SU-DHL-6 (cell line): ENCODE measurements at regions not wholly inside any gene's neighbourhood (a gene's known extent, or its start where the extent isn't known, plus 50 kb on each side); places are given as distances from the start of the nearest gene placed in this dataset.

Experiments used
- H2AFZ ChIP-seq: fragments of 200-600 bp; sonication (generic); 2 replicates; pipeline ENCODE4 v1.6.1; 2014; ENCODE audit warnings: low read depth, mild to moderate bottlenecking, moderate library complexity, mixed read lengths, antibody characterized with exemption, low read length; ENCODE audit not compliant: severe bottlenecking
- H3F3A ChIP-seq: fragments of 200-600 bp; shearing (Covaris generic); 2 replicates; pipeline ENCODE4 v1.6.0; 2016; ENCODE audit warnings: antibody characterized with exemption, mild to moderate bottlenecking; ENCODE audit not compliant: insufficient read depth
- H3K27ac ChIP-seq: fragments of 200-600 bp; sonication (generic); 2 replicates; pipeline ENCODE4 v1.5.1; 2016; ENCODE audit warnings: low read depth, mild to moderate bottlenecking, low read length, moderate library complexity, mixed read lengths
- H3K27me3 ChIP-seq: fragments of 200-600 bp; sonication (generic), shearing (Covaris generic); 2 replicates; pipeline ENCODE4 v1.6.0; 2014; ENCODE audit warnings: mild to moderate bottlenecking, low read length
- H3K36me3 ChIP-seq: fragments of 200-600 bp; sonication (generic); 2 replicates; pipeline ENCODE4 v1.6.1; 2014; ENCODE audit warnings: mild to moderate bottlenecking, low read length, mixed read lengths
- H3K4me2 ChIP-seq: fragments of 300-600, 200-600 bp; shearing (Covaris generic), sonication (generic); 2 replicates; pipeline ENCODE4 v1.6.0; 2014; ENCODE audit warnings: low read length, low read depth, mild to moderate bottlenecking; ENCODE audit not compliant: poor library complexity, severe bottlenecking
- H3K4me3 ChIP-seq: fragments of 200-600 bp; sonication (generic); 2 replicates; pipeline ENCODE4 v1.5.1; 2014; ENCODE audit warnings: antibody characterized with exemption, low read length, mild to moderate bottlenecking, mixed read lengths; ENCODE audit not compliant: insufficient read depth, poor library complexity, severe bottlenecking
- H3K79me2 ChIP-seq: fragments of 200-600 bp; sonication (generic); 2 replicates; pipeline ENCODE4 v1.6.1; 2014; ENCODE audit warnings: mild to moderate bottlenecking, low read length, moderate library complexity; ENCODE audit not compliant: insufficient read depth
- H3K9ac ChIP-seq: fragments of 200-600 bp; sonication (generic); 2 replicates; pipeline ENCODE4 v1.7.0; 2014; ENCODE audit warnings: mild to moderate bottlenecking, low read length
- H3K9me2 ChIP-seq: fragments of 200-600 bp; sonication (generic); replicated peaks from 2 replicates; pipeline ENCODE4 v1.6.1; 2014; ENCODE audit warnings: low read length; ENCODE audit not compliant: insufficient read depth
- H3K9me3 ChIP-seq: fragments of 200-600 bp; sonication (generic); 2 replicates; pipeline ENCODE4 v1.6.1; 2014; ENCODE audit warnings: low read length, mixed read lengths; ENCODE audit not compliant: insufficient read depth
- H4K20me1 ChIP-seq: fragments of 200-600 bp; sonication (generic); 2 replicates; pipeline ENCODE4 v1.6.1; 2014; ENCODE audit warnings: low read depth, mild to moderate bottlenecking, antibody characterized with exemption, low read length, moderate library complexity, mixed read lengths
- CTCF ChIP-seq: fragments of 200-600 bp; sonication (generic); IDR thresholded peaks from one replicate; pipeline ENCODE4 v1.5.1; 2017; ENCODE audit warnings: antibody characterized with exemption, mild to moderate bottlenecking, low read length, moderate library complexity; ENCODE audit not compliant: insufficient read depth, poor library complexity, severe bottlenecking
- EZH2phosphoT487 ChIP-seq: fragments of 200-600 bp; sonication (generic), shearing (Covaris generic); conservative IDR thresholded peaks from 2 replicates; pipeline ENCODE4 v1.6.1; 2018; ENCODE audit warnings: mild to moderate bottlenecking, antibody characterized with exemption, low read length, moderate library complexity, mixed read lengths

- H3K27ac ChIP-seq, result no peak overlapping the region
- H3K4me2 ChIP-seq, result no peak overlapping the region
Measured at GRCh38 chr22:27201276-27201675, 543.9 kb downstream of the MIAT start.

GRCh38 chr22:27201741-27202140 lies 544.4 kb downstream of the MIAT start:
- Histone ChIP-seq H3K79me2 (no peaks in the 10 kb centered on the region), H3K9me3 (no peaks in the 10 kb centered on the region), H3K9me2 (no peaks in the 10 kb centered on the region), H3K9ac (no peak overlapping the region), H3K27ac (no peak overlapping the region), H4K20me1 (no peaks in the 10 kb centered on the region), H3F3A (no peaks in the 10 kb centered on the region), H3K4me3 (no peak overlapping the region), H3K4me2 (no peak overlapping the region), H3K27me3 (no peaks in the 10 kb centered on the region), H3K36me3 (no peaks in the 10 kb centered on the region), H2AFZ (no peak overlapping the region)
- TF ChIP-seq CTCF, result no peak
- no peak for TF ChIP-seq EZH2phosphoT487

More at GRCh38 chr22:27201276-27201675, 543.9 kb downstream of the MIAT start:
- H3K27me3 ChIP-seq, result no peaks in the 10 kb centered on the region
- H4K20me1 ChIP-seq, result no peaks in the 10 kb centered on the region
- H3K9me3 ChIP-seq, result no peaks in the 10 kb centered on the region
- H3K9ac ChIP-seq, result no peak overlapping the region
- no peaks in the 10 kb centered on the region for H3K36me3 ChIP-seq
- no peaks in the 10 kb centered on the region for H3F3A ChIP-seq
- no peaks in the 10 kb centered on the region for H3K9me2 ChIP-seq
- H2AFZ ChIP-seq, result no peak overlapping the region
- no peak overlapping the region for H3K4me3 ChIP-seq
- TF ChIP-seq EZH2phosphoT487 (no peak), CTCF (no peak)
- no peaks in the 10 kb centered on the region for H3K79me2 ChIP-seq

- TF ChIP-seq EZH2phosphoT487 (no peak), CTCF (no peak)
- no peak overlapping the region for H2AFZ ChIP-seq
- H3K36me3 ChIP-seq, result no peaks in the 10 kb centered on the region
- no peaks in the 10 kb centered on the region for H3K9me3 ChIP-seq
- H3K79me2 ChIP-seq, result no peaks in the 10 kb centered on the region
- H3K27me3 ChIP-seq, result no peaks in the 10 kb centered on the region
- no peaks in the 10 kb centered on the region for H3F3A ChIP-seq
- H3K4me2 ChIP-seq, result no peak overlapping the region
- no peaks in the 10 kb centered on the region for H3K9me2 ChIP-seq
- H3K9ac ChIP-seq, result no peak overlapping the region
- no peaks in the 10 kb centered on the region for H4K20me1 ChIP-seq
- no peak overlapping the region for H3K4me3 ChIP-seq
- H3K27ac ChIP-seq, result no peak overlapping the region
Measured at GRCh38 chr22:27203276-27203660, 545.9 kb downstream of the MIAT start.
